ENCODE measurements at regions not wholly inside any gene's neighbourhood (a gene's known extent, or its start where the extent isn't known, plus 50 kb on each side); places are given as distances from the start of the nearest gene placed in this dataset.

GRCh38 chr11:134535029-134536025 is 123.3 kb upstream of the B3GAT1 start:
- Histone ChIP-seq H3K4me3 (ENCODE audit: severe bottlenecking) (no peak overlapping the region), H3K27me3 (ENCODE audit: insufficient read depth, poor library complexity, severe bottlenecking) (no peaks in the 10 kb centered on the region), H3K27ac (ENCODE audit: poor library complexity, severe bottlenecking) (no peak overlapping the region), H3K4me1 (ENCODE audit: insufficient read depth, poor library complexity, severe bottlenecking) (no peaks in the 10 kb centered on the region), H3K36me3 (ENCODE audit: low read depth) (no peaks in the 10 kb centered on the region), H3K9me3 (ENCODE audit: severe bottlenecking) (no peaks in the 10 kb centered on the region)
- ATAC-seq (ENCODE audit: low read depth) (no peak), DNase-seq (ENCODE audit: low spot score) (peak; percentile 30)
- TF ChIP-seq, protein P1, sequence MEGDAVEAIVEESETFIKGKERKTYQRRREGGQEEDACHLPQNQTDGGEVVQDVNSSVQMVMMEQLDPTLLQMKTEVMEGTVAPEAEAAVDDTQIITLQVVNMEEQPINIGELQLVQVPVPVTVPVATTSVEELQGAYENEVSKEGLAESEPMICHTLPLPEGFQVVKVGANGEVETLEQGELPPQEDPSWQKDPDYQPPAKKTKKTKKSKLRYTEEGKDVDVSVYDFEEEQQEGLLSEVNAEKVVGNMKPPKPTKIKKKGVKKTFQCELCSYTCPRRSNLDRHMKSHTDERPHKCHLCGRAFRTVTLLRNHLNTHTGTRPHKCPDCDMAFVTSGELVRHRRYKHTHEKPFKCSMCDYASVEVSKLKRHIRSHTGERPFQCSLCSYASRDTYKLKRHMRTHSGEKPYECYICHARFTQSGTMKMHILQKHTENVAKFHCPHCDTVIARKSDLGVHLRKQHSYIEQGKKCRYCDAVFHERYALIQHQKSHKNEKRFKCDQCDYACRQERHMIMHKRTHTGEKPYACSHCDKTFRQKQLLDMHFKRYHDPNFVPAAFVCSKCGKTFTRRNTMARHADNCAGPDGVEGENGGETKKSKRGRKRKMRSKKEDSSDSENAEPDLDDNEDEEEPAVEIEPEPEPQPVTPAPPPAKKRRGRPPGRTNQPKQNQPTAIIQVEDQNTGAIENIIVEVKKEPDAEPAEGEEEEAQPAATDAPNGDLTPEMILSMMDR (IDR thresholded peaks at IDR 0.05; ENCODE audit: poor library complexity, severe bottlenecking), result no peak

- no peak for ATAC-seq (ENCODE audit: low read depth)
Observed at GRCh38 chr11:134533511-134533910, 121.5 kb upstream of the B3GAT1 start.

DNA sequence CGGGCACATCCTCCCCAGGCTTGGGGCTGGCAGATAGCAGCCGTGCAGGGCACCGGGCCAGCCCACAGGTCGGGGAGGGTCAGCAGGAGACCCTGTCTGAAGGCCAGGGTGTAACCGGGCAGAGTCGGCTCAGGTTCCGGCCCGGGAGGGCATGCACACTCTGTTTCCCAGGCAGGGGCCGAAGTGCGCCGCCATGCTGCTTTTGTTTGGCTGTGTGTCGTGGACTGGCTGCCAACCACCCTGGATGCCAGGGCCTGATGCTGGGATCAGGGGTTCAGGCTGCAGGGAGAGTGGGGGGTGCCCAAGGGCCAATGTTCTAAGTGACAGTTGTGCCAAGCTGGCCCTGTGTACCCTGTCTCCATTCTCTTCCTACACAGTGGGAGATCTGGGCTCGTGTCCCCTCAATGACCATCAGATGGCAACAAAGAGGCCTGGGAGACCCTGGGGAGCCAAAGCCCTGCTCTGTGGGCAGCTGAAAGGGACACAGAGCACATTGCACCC is 120.9 kb upstream of the B3GAT1 start:
- no peak overlapping the region for H3K27ac ChIP-seq (ENCODE audit: poor library complexity, severe bottlenecking)
- no peaks in the 10 kb centered on the region for H3K4me1 ChIP-seq (ENCODE audit: insufficient read depth, poor library complexity, severe bottlenecking)
- no peaks in the 10 kb centered on the region for H3K27me3 ChIP-seq (ENCODE audit: insufficient read depth, poor library complexity, severe bottlenecking)
- no peaks in the 10 kb centered on the region for H3K36me3 ChIP-seq (ENCODE audit: low read depth)
- no peak for ATAC-seq (ENCODE audit: low read depth)
- H3K9me3 ChIP-seq (ENCODE audit: severe bottlenecking), result no peaks in the 10 kb centered on the region
- DNase-seq (ENCODE audit: low spot score), result no peak
- H3K4me3 ChIP-seq (ENCODE audit: severe bottlenecking), result no peak overlapping the region
- TF ChIP-seq, protein P1 (IDR thresholded peaks at IDR 0.05; ENCODE audit: poor library complexity, severe bottlenecking), result no peak

More at GRCh38 chr11:134533511-134533910, 121.5 kb upstream of the B3GAT1 start:
- H3K36me3 ChIP-seq (ENCODE audit: low read depth), result no peaks in the 10 kb centered on the region
- H3K27me3 ChIP-seq (ENCODE audit: insufficient read depth, poor library complexity, severe bottlenecking), result no peaks in the 10 kb centered on the region
- H3K4me3 ChIP-seq (ENCODE audit: severe bottlenecking), result no peak overlapping the region
- peak; percentile 11 for DNase-seq (ENCODE audit: low spot score)
- no peaks in the 10 kb centered on the region for H3K9me3 ChIP-seq (ENCODE audit: severe bottlenecking)
- no peaks in the 10 kb centered on the region for H3K4me1 ChIP-seq (ENCODE audit: insufficient read depth, poor library complexity, severe bottlenecking)
- H3K27ac ChIP-seq (ENCODE audit: poor library complexity, severe bottlenecking), result no peak overlapping the region
- TF ChIP-seq, protein P1 (IDR thresholded peaks at IDR 0.05; ENCODE audit: poor library complexity, severe bottlenecking), result no peak

GRCh38 chr11:134532131-134532920 is 120.3 kb upstream of the B3GAT1 start:
- Histone ChIP-seq H3K36me3 (ENCODE audit: low read depth) (no peaks in the 10 kb centered on the region), H3K4me3 (ENCODE audit: severe bottlenecking) (no peak overlapping the region), H3K27me3 (ENCODE audit: insufficient read depth, poor library complexity, severe bottlenecking) (no peaks in the 10 kb centered on the region), H3K9me3 (ENCODE audit: severe bottlenecking) (no peaks in the 10 kb centered on the region), H3K27ac (ENCODE audit: poor library complexity, severe bottlenecking) (no peak overlapping the region), H3K4me1 (ENCODE audit: insufficient read depth, poor library complexity, severe bottlenecking) (no peaks in the 10 kb centered on the region)
- DNase-seq (ENCODE audit: low spot score), result no peak
- TF ChIP-seq, protein P1 (IDR thresholded peaks at IDR 0.05; ENCODE audit: poor library complexity, severe bottlenecking), result no peak
- ATAC-seq (ENCODE audit: low read depth), result no peak
